ENCODE measurements at regions not wholly inside any gene's neighbourhood (a gene's known extent, or its start where the extent isn't known, plus 50 kb on each side); places are given as distances from the start of the nearest gene placed in this dataset.

DNA sequence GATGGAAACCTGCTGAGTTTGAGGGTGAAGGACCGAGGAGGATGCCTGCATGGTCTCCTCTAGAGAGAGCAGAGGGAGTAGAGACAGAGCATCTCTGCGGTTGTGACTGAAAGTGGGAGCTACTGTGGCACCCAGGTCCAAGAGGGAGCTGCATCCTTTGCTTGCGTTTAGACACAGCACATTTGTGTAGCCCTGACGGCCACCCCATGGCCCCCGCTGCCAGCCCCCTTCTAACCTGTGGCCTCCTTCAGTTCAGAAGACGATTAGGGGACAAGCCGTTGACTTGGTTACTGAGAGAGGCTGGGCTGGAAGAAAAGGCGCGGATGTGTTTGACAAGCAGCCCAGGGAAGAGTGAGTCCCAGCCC lies 690.9 kb downstream of the BRD1 start:
- TF ChIP-seq CTCF (IDR thresholded peaks at IDR 0.05) = no peak
- no peak for TF ChIP-seq POLR2A (IDR thresholded peaks at IDR 0.05)
- TF ChIP-seq EP300 (IDR thresholded peaks at IDR 0.05) = no peak
